ENCODE measurements at regions not wholly inside any gene's neighbourhood (a gene's known extent, or its start where the extent isn't known, plus 50 kb on each side); places are given as distances from the start of the nearest gene placed in this dataset.

- TF ChIP-seq EZH2 (IDR thresholded peaks at IDR 0.05; ENCODE audit: borderline replicate concordance, low read depth, low read length, severe bottlenecking) (no peak), POLR2A (IDR thresholded peaks at IDR 0.05; ENCODE audit: low read depth, low read length) (no peak), CTCF (IDR thresholded peaks at IDR 0.05; ENCODE audit: extremely low read depth in 1 of 2, insufficient read depth in 1 of 2, low read depth in 1 of 2, low read length in 2 of 2) (no peak), POLR2AphosphoS5 (IDR thresholded peaks at IDR 0.05; ENCODE audit: insufficient read depth, low read depth, low read length) (no peak), MYC (IDR thresholded peaks at IDR 0.05; ENCODE audit: low read depth, low read length) (no peak)
Measured at GRCh38 chr2:67054728-67055127, 342.4 kb upstream of the ETAA1 start.

All from endothelial cell of umbilical vein (primary cell).